ENCODE measurements at regions not wholly inside any gene's neighbourhood (a gene's known extent, or its start where the extent isn't known, plus 50 kb on each side); places are given as distances from the start of the nearest gene placed in this dataset.

DNA sequence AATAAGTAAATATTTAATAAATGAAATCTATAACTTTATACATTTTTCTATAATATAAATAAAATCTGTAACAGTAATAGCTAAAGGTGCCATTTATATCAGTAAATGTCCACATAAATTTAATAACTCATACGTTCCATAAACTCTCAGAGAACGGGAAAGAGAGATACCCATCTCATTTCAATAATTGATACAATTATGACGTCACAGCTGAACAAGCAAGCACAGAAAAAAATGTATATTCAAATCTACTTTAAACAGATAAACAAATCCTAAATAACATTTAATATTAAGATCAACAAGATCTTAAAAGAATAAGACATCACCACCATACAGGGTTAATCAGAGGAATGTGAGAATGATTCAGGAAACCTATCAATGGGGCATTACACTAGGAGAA is 1136.5 kb downstream of the TBC1D22A start:
- DNase-seq (ENCODE audit: low spot score) (no peak), ATAC-seq (ENCODE audit: low FRiP score) (no peak)
- TF ChIP-seq, protein P1, sequence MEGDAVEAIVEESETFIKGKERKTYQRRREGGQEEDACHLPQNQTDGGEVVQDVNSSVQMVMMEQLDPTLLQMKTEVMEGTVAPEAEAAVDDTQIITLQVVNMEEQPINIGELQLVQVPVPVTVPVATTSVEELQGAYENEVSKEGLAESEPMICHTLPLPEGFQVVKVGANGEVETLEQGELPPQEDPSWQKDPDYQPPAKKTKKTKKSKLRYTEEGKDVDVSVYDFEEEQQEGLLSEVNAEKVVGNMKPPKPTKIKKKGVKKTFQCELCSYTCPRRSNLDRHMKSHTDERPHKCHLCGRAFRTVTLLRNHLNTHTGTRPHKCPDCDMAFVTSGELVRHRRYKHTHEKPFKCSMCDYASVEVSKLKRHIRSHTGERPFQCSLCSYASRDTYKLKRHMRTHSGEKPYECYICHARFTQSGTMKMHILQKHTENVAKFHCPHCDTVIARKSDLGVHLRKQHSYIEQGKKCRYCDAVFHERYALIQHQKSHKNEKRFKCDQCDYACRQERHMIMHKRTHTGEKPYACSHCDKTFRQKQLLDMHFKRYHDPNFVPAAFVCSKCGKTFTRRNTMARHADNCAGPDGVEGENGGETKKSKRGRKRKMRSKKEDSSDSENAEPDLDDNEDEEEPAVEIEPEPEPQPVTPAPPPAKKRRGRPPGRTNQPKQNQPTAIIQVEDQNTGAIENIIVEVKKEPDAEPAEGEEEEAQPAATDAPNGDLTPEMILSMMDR (IDR thresholded peaks at IDR 0.05), result no peak

GRCh38 chr22:47891609-47892008 is 1129.2 kb downstream of the TBC1D22A start:
- ATAC-seq (ENCODE audit: low FRiP score) (no peak), DNase-seq (ENCODE audit: low spot score) (no peak)
- TF ChIP-seq, protein P1 (IDR thresholded peaks at IDR 0.05), result no peak

GRCh38 chr22:47888817-47889216 is 1126.4 kb downstream of the TBC1D22A start:
- ATAC-seq (ENCODE audit: low FRiP score) (no peak), DNase-seq (ENCODE audit: low spot score) (no peak)
- TF ChIP-seq, protein P1 (IDR thresholded peaks at IDR 0.05), result no peak

- ATAC-seq (ENCODE audit: low FRiP score) (no peak), DNase-seq (ENCODE audit: low spot score) (no peak)
- TF ChIP-seq, protein P1 (IDR thresholded peaks at IDR 0.05), result no peak
Observed at GRCh38 chr22:47884775-47885174, 1122.3 kb downstream of the TBC1D22A start.

GRCh38 chr22:47884200-47884599 is 1121.8 kb downstream of the TBC1D22A start:
- no peak for ATAC-seq (ENCODE audit: low FRiP score)
- no peak for DNase-seq (ENCODE audit: low spot score)
- TF ChIP-seq, protein P1 (IDR thresholded peaks at IDR 0.05), result no peak

DNA sequence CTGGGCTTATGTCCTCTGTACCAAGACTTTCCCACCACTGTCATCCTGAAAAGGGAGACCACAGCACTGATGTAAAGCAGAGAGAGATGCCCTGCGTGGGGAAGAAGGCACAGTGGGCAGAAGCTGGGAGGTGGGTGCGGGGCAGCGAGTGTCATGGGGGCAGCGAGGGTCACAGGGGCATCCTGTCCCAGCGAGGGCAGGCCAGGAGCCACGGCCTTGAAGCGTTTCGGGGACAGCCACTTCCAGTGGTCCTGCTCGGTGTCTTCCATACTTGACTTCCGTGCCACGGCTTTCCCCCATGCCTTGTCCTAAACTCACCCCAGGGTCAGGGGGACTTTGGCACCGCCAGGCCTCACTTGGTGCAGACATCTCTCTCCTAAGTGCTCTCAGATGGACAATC is 1121.3 kb downstream of the TBC1D22A start:
- no peak for ATAC-seq (ENCODE audit: low FRiP score)
- TF ChIP-seq, protein P1 (IDR thresholded peaks at IDR 0.05), result no peak
- DNase-seq (ENCODE audit: low spot score), result no peak

- ATAC-seq (ENCODE audit: low FRiP score), result no peak
- TF ChIP-seq, protein P1 (IDR thresholded peaks at IDR 0.05), result no peak
- DNase-seq (ENCODE audit: low spot score), result no peak
Observed at GRCh38 chr22:47879346-47879745, 1116.9 kb downstream of the TBC1D22A start.

Data from omental fat pad (tissue), 3 donors.